T47D (cell line): ENCODE measurements at regions not wholly inside any gene's neighbourhood (a gene's known extent, or its start where the extent isn't known, plus 50 kb on each side); places are given as distances from the start of the nearest gene placed in this dataset.

ENCODE experiments used
- DNase-seq, 2 experiments: peaks; one replicate each; pipeline versions ENCODE4 v3.0.0 to v3.0.0-alpha.2; 2011 to 2012; ENCODE audit warnings: low read depth in 1 of 2, low spot score in 1 of 2
- JUND ChIP-seq: IDR thresholded peaks from 2 replicates; pipeline ENCODE4 v1.6.1; 2012; ENCODE audit warnings: low read depth
- in situ Hi-C: cut with HindIII; loops from 2 replicates; pipeline ENCODE4 v1.10.0; 2016; ENCODE audit warnings: low sequenced_read_pairs, low pct_unique_long_range_greater_than_20kb

- in situ Hi-C loops: no loop called here
- no peak for DNase-seq
- no peak for TF ChIP-seq JUND
These were observed 176.2 kb upstream of the RAB4A start for GRCh38 chr1:229094476-229095311.

GRCh38 chr1:229095325-229095724 is 175.6 kb upstream of the RAB4A start:
- in situ Hi-C loops: no loop called here
- TF ChIP-seq JUND: no peak
- no peak for DNase-seq

GRCh38 chr1:229097356-229097755 is 173.6 kb upstream of the RAB4A start:
- no peak for TF ChIP-seq JUND
- in situ Hi-C loops: no loop called here
- no peak for DNase-seq

GRCh38 chr1:229098361-229098760 is 172.6 kb upstream of the RAB4A start:
- in situ Hi-C loops: no loop called here
- no peak for TF ChIP-seq JUND
- DNase-seq: no peak

- no peak for DNase-seq
- TF ChIP-seq JUND: no peak
- in situ Hi-C loops: no loop called here
These were observed 171.9 kb upstream of the RAB4A start for GRCh38 chr1:229098903-229099578.

- no peak for TF ChIP-seq JUND
- DNase-seq: no peak
- in situ Hi-C loops: no loop called here
These were observed 169.7 kb upstream of the RAB4A start for GRCh38 chr1:229101011-229101871.

- TF ChIP-seq JUND: no peak
These were observed 168.0 kb upstream of the RAB4A start for GRCh38 chr1:229102741-229103391.

DNA sequence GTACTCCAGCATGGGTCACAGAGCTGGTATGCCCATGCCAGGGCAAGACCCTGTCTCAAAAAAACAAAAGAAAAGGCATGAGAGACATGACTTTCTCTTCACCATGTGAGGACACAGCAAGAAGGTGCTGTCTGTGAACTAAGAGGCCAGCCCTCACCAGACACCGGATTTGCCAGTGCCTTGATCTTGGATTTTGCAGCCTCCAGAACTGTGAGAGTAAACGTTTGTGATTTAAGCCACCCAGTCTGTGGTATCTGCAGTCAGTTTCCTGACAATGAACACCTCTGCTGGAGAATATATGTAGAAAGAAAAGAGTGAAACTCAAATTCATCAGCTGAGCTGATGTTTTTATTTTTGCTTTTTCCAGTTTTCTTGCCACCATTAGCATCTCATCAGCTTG is 166.3 kb upstream of the RAB4A start:
- TF ChIP-seq JUND: no peak
- in situ Hi-C loops: no loop called here
- no peak for DNase-seq

More at GRCh38 chr1:229102741-229103391, 168.0 kb upstream of the RAB4A start:
- in situ Hi-C loops: no loop called here
- no peak for DNase-seq

GRCh38 chr1:229105109-229105508 is 165.8 kb upstream of the RAB4A start:
- no peak for TF ChIP-seq JUND
- in situ Hi-C loops: no loop called here

GRCh38 chr1:229105822-229106525 is 164.9 kb upstream of the RAB4A start:
- in situ Hi-C loops: no loop called here
- no peak for TF ChIP-seq JUND
- no peak for DNase-seq

More at GRCh38 chr1:229105109-229105508, 165.8 kb upstream of the RAB4A start:
- DNase-seq: no peak

DNA sequence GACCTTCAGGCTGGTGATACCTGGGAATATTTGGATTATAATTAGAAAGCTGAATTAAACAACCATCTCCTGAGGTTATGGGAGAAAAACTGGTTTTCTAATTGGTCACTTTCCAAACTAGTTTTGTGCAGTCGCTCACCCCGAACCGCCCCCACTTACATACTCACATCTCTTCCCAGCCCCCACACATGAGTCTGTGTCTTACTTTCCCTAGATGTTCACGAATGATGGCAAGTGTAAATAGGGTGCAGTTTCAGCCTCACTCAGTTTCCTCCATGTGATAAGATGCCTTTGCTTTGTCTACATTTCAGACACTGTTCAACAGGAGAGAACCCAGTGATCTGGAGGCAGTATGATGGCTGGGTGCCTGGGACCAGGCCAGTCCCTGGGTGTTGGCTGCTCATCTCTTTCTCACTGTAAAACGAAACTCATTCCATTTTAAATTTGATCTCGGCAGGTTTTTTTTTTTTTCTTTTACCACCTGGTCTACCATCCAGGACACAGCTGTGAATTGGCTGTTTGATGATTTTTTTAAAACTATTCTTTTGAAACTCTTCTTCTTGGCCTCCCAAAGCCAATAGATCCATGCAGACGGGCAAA is 164.3 kb upstream of the RAB4A start:
- DNase-seq: no peak
- TF ChIP-seq JUND: no peak
- in situ Hi-C loops: no loop called here
